Vagina (tissue), 2 donors: ENCODE measurements at regions not wholly inside any gene's neighbourhood (a gene's known extent, or its start where the extent isn't known, plus 50 kb on each side); places are given as distances from the start of the nearest gene placed in this dataset.

Experiments
- DNase-seq, 2 donors: peaks; one replicate each; pipeline ENCODE4 v3.0.0-alpha.2; 2017; ENCODE audit errors: extremely low spot score in 2 of 2
- H3K27ac ChIP-seq: fragments of 200-600 bp; sonication (generic); one replicate; pipeline ENCODE4 v1.5.1; 2019
- H3K27me3 ChIP-seq: fragments of 200-600 bp; sonication (generic); one replicate; pipeline ENCODE4 v1.5.1; 2019
- H3K36me3 ChIP-seq, 2 donors: fragments of 200-600 bp; sonication (generic); one replicate each; pipeline ENCODE4 v1.5.1; 2017 to 2019
- H3K4me1 ChIP-seq: fragments of 200-600 bp; sonication (generic); one replicate; pipeline ENCODE4 v1.5.1; 2019
- H3K4me3 ChIP-seq, 2 donors: fragments of 200-600 bp; sonication (generic); 1 replicate in 1 of 2; 2 replicates in 1 of 2; pipeline ENCODE4 v1.5.1; 2016 to 2019
- H3K9me3 ChIP-seq: fragments of 200-600 bp; sonication (generic); one replicate; pipeline ENCODE4 v1.5.1; 2019
- POLR2A ChIP-seq, 2 donors: fragments of 450-650 bp; IDR thresholded peaks; one replicate each; pipeline ENCODE4 v1.6.1; 2017; ENCODE audit warnings: antibody characterized with exemption in 2 of 2, mild to moderate bottlenecking in 2 of 2, moderate library complexity in 2 of 2
- POLR2AphosphoS5 ChIP-seq, 2 donors: sonication (generic); formaldehyde crosslinking; IDR thresholded peaks; one replicate each; pipeline ENCODE4 v1.9.0; 2017; ENCODE audit warnings: antibody characterized with exemption in 2 of 2, mild to moderate bottlenecking in 2 of 2, low read depth in 1 of 2; ENCODE audit not compliant: insufficient read depth in 1 of 2
- intact Hi-C: fragments of 100-400 bp; cut with DNase I; formaldehyde crosslinking; loops from one replicate; pipeline ENCODE4 v1.15.1; 2023
- TF ChIP-seq, protein P1 (sequence below), 3 experiments: fragments of 450-650 bp in 2 of 3; fragments of 200-600 bp in 1 of 3; sonication (generic) in 1 of 3; IDR thresholded peaks; one replicate each; pipeline ENCODE4 v1.5.1; 2017 to 2019; ENCODE audit warnings: antibody characterized with exemption in 3 of 3, mild to moderate bottlenecking in 2 of 3, moderate library complexity in 2 of 3

DNA sequence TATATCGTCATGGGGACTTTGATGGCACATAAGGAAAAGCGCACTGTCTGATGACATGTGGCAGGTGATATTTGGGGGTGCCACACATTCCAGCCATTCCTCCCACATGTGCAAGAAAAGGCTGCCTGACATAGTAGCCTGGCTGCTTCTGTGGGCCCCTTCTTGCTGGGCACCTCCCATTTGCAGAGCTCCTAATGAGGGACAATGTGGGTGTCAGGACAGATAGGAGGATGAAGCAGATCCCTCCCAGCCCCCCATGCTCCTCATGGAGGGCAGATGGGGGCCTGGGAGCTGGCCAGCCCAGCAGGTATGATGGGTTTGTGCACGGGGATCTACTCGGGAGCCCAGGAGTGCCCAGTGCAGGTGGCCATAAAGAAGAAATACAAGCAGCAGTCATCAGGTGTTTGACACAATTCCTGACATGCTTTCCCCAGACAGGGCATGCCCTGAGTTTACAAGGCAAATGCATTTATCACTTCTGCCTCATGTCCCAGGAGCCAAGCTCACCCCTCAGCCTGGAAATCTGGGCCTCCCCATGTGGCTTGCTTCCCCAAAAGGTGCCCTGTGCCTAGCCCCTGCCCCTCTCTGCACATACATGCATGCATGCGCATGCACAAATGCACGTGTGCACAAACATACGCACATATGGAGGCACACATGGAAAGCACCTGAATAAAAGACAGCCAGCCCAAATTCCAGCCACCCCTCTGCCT lies 260.6 kb upstream of the RPL38 start:
- no peak for TF ChIP-seq POLR2AphosphoS5 (IDR thresholded peaks at IDR 0.05; ENCODE audit: insufficient read depth in 1 of 2, low read depth in 1 of 2)
- TF ChIP-seq POLR2A (IDR thresholded peaks at IDR 0.05), result no peak
- TF ChIP-seq, protein P1, sequence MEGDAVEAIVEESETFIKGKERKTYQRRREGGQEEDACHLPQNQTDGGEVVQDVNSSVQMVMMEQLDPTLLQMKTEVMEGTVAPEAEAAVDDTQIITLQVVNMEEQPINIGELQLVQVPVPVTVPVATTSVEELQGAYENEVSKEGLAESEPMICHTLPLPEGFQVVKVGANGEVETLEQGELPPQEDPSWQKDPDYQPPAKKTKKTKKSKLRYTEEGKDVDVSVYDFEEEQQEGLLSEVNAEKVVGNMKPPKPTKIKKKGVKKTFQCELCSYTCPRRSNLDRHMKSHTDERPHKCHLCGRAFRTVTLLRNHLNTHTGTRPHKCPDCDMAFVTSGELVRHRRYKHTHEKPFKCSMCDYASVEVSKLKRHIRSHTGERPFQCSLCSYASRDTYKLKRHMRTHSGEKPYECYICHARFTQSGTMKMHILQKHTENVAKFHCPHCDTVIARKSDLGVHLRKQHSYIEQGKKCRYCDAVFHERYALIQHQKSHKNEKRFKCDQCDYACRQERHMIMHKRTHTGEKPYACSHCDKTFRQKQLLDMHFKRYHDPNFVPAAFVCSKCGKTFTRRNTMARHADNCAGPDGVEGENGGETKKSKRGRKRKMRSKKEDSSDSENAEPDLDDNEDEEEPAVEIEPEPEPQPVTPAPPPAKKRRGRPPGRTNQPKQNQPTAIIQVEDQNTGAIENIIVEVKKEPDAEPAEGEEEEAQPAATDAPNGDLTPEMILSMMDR (IDR thresholded peaks at IDR 0.05), result no peak
- peak; percentile 64 to 74 for DNase-seq
- intact Hi-C loops, result no loop called here
- H3K4me1 ChIP-seq, result peaks cover 6% of the 10 kb centered on the region
- H3K36me3 ChIP-seq, result no peaks in the 10 kb centered on the region
- no peak overlapping the region for H3K4me3 ChIP-seq
- no peaks in the 10 kb centered on the region for H3K27me3 ChIP-seq
- no peaks in the 10 kb centered on the region for H3K9me3 ChIP-seq
- no peak overlapping the region for H3K27ac ChIP-seq

DNA sequence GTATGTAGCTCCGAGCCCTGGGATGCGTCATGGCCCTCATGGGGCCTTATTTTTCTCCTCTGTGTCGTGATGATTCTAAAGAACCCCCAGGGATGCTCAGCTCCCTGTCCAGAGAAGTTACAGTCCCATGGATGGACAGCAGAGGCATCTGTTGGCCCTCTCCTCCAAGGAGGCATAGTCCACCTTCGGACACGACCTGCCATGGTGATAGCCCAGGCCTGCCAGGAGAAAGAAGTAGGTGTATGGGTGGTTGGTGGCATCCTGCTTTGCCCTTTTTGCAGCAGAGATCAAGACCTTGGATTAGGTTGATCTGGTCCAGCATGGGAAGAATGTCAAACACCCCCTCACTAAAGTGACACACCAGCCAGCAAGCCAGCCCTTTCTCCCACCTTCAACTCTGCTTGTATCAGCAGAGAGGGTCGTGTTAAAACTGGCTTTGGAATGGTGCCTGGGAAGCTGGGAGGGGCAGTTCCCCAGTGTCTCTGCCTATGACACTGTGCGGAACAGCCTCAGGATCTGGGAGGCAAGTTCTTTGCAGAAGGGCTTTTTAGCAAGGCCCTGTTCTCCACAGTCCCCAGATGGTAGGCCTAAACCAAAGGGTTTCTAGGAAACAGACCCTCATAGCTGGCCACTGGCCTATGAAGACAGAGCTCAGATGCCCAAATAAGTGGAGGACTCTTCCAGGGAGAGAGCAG lies 259.9 kb upstream of the RPL38 start:
- Histone ChIP-seq H3K4me1 (peaks cover 6% of the 10 kb centered on the region), H3K9me3 (no peaks in the 10 kb centered on the region), H3K27ac (no peak overlapping the region), H3K36me3 (no peaks in the 10 kb centered on the region), H3K4me3 (no peak overlapping the region), H3K27me3 (no peaks in the 10 kb centered on the region)
- TF ChIP-seq POLR2A (IDR thresholded peaks at IDR 0.05) (no peak), POLR2AphosphoS5 (IDR thresholded peaks at IDR 0.05; ENCODE audit: insufficient read depth in 1 of 2, low read depth in 1 of 2) (no peak)
- TF ChIP-seq, protein P1 (IDR thresholded peaks at IDR 0.05), result no peak
- intact Hi-C loops, result no loop called here
- DNase-seq, result peak; percentile 70 to 91

DNA sequence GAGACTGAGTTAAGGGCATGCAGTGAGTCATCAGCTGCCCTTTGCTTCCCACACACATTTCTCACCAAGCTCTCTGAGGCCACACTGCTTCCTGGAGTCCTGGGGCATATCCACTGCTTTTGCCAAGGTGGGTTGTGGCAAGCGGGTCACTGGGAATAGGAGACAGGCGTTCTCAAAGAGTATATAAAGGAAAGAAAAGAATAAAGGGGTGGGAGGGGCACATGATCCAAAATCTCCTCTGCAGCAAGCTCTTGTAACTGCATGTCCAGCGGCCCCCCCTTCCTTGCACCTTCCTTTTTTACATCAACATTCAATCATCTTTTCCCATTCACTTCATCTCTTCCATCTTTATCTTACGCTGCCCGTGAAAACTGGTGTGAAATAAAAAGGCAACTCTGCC lies 259.1 kb upstream of the RPL38 start:
- Histone ChIP-seq H3K9me3 (no peaks in the 10 kb centered on the region), H3K27ac (no peak overlapping the region), H3K4me3 (no peak overlapping the region), H3K36me3 (no peaks in the 10 kb centered on the region), H3K4me1 (peaks cover 6% of the 10 kb centered on the region), H3K27me3 (no peaks in the 10 kb centered on the region)
- peak in 1 of 2 donors; percentile 40 for DNase-seq
- intact Hi-C loops, result no loop called here
- no peak for TF ChIP-seq POLR2A (IDR thresholded peaks at IDR 0.05)
- TF ChIP-seq, protein P1 (IDR thresholded peaks at IDR 0.05), result no peak
- no peak for TF ChIP-seq POLR2AphosphoS5 (IDR thresholded peaks at IDR 0.05; ENCODE audit: insufficient read depth in 1 of 2, low read depth in 1 of 2)

DNA sequence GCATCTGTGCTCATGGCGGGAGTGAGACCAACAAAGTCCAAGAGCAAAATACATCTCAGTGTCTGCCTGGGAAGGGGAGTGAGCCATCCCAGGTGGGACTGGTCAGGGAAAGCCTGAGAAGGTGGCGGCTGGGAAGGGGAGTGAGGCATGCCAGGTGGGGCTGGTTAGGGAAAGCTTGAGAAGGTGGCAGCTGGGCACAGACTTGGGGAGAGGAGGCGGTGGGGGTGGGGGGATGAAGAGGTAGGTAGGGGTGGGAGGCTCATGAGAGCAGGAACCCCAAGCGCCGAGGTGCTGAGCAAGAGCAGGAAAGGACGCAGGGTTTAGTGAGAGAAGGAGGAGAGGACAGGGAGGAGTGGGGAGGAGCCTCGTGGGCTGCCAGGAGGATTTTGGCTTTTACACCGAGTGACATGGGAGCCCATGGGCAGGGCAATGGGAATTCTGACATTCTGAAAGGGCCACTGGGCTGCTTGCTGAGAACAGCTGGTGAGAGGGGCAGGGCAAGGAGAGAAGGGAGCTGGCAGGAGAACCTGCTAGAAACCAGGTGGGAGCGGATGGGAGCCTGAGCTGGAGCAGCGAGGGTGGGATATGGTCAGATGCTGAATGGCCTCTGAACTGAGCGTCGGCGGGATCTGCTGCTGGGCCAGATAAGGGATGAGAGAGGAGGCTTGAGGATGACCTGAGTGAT lies 256.1 kb upstream of the RPL38 start:
- DNase-seq, result peak; percentile 65 to 95
- Histone ChIP-seq H3K4me1 (peaks cover 14% of the 10 kb centered on the region), H3K27ac (no peak overlapping the region), H3K27me3 (no peaks in the 10 kb centered on the region), H3K9me3 (no peaks in the 10 kb centered on the region), H3K36me3 (no peaks in the 10 kb centered on the region), H3K4me3 (no peak overlapping the region)
- TF ChIP-seq POLR2AphosphoS5 (IDR thresholded peaks at IDR 0.05; ENCODE audit: insufficient read depth in 1 of 2, low read depth in 1 of 2) (no peak), POLR2A (IDR thresholded peaks at IDR 0.05) (no peak)
- TF ChIP-seq, protein P1 (IDR thresholded peaks at IDR 0.05), result no peak
- intact Hi-C loops, result no loop called here
